PC-3 (cell line): ENCODE measurements at regions not wholly inside any gene's neighbourhood (a gene's known extent, or its start where the extent isn't known, plus 50 kb on each side); places are given as distances from the start of the nearest gene placed in this dataset.
"Not testable (repeated sequence)": the region's sequence is repeated elsewhere in the genome, so short reads cannot be mapped to it uniquely, and the experiment has no call there.

Experiments
- EZH2 ChIP-seq: fragments of 300-600 bp; sonication (generic); IDR thresholded peaks from one replicate; pipeline ENCODE4 v1.6.1; 2017; ENCODE audit warnings: antibody characterized with exemption, mild to moderate bottlenecking, low read length; ENCODE audit not compliant: unreplicated experiment
- EZH2phosphoT487 ChIP-seq: fragments of 300-600 bp; sonication (generic); IDR thresholded peaks from 2 replicates; pipeline ENCODE4 v1.6.1; 2018; ENCODE audit warnings: mild to moderate bottlenecking, antibody characterized with exemption, low read length, borderline replicate concordance
- TF ChIP-seq, protein P1 (sequence below): fragments of 300-600 bp; sonication (generic); conservative IDR thresholded peaks from 2 replicates; pipeline ENCODE4 v1.5.1; 2017; ENCODE audit warnings: antibody characterized with exemption, low read depth, mild to moderate bottlenecking, low read length

DNA sequence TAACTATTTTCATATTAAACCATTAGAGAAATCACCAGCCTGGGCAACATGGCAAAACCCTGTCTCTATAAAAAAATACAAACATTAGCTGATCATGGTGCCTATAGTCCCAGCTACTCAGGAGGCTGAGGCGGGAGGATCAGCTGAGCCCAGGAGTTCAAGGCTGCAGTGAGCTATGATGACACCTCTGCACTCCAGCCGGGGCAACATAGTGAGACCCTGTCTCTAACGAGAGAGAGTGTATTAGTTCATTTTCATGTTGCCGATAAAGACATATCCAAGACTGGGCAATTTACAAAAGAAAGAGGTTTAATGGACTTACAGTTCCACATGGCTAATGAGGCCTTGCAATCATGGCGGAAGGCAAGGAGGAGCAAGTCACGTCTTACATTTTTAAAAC is 102.1 kb upstream of the IL12A start:
- TF ChIP-seq, protein P1, sequence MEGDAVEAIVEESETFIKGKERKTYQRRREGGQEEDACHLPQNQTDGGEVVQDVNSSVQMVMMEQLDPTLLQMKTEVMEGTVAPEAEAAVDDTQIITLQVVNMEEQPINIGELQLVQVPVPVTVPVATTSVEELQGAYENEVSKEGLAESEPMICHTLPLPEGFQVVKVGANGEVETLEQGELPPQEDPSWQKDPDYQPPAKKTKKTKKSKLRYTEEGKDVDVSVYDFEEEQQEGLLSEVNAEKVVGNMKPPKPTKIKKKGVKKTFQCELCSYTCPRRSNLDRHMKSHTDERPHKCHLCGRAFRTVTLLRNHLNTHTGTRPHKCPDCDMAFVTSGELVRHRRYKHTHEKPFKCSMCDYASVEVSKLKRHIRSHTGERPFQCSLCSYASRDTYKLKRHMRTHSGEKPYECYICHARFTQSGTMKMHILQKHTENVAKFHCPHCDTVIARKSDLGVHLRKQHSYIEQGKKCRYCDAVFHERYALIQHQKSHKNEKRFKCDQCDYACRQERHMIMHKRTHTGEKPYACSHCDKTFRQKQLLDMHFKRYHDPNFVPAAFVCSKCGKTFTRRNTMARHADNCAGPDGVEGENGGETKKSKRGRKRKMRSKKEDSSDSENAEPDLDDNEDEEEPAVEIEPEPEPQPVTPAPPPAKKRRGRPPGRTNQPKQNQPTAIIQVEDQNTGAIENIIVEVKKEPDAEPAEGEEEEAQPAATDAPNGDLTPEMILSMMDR, result not testable (repeated sequence)
- TF ChIP-seq EZH2phosphoT487, EZH2: not testable (repeated sequence)
